ENCODE measurements at regions not wholly inside any gene's neighbourhood (a gene's known extent, or its start where the extent isn't known, plus 50 kb on each side); places are given as distances from the start of the nearest gene placed in this dataset.
"Not testable (repeated sequence)": the region's sequence is repeated elsewhere in the genome, so short reads cannot be mapped to it uniquely, and the experiment has no call there.

DNA sequence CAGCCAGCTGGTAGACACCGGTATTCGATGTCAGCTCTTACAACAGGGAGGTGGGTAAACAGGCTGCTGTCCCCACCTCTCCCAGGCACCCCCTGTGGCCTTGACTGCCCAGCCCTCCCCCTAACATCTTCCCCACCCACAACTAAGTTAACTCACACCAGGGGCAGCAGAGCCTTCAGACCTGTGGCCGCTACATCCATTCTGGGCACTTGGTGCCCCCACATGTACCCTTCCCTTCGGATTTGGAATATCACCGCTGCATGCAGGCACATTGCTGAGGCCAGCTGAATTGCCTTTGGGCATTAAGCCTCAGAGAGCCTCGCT lies 130.3 kb downstream of the MYCN start:
- DNase-seq = no peak

DNA sequence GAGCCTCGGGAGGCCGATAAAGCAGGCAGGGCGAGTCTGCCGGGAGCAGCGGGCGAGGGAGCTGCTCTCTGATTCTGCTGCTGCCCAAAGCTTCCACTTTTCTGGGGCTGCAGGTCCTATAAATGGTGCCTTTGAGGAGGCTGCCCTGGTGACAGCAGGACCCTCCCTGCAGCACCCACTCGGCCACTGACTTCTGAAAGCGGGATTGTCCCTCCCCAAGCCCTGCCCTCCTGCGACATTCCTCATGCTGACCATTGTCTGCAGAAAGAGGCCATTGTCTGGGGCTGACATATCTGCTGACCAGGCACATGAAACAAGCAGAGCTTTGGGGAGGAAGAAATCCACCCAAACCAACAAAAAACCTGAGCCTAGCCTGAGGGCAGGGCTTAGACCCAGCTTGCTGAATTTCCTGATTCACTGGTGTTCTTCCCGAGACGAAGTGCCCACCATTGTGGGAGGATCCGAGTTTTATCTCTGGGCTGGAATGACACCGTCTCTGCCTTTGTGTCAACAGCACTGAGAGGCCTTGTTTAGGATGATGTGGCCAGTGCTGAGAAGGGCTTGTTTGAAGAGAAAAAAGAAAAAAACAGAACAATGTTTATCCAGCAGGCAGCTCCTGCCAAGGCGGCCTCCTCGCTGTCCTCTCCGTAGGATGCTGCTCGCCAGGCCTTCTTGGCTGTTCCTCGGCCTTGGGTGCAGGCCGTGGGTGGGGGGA lies 129.7 kb downstream of the MYCN start:
- no peak for DNase-seq

DNA sequence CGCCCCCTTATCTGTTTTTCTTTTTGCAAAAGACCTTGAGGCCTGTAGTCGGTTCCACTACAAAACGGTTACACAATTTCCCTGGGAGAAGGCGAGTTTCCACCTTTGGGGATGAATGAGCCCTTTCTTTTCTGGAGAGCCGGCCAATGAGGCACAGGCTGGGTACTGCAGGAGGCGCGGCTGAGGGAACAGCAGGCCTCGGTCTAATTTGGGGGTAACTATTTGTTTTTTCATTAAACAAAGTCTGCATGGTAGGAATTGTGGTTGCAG lies 129.2 kb downstream of the MYCN start:
- no peak for DNase-seq

DNA sequence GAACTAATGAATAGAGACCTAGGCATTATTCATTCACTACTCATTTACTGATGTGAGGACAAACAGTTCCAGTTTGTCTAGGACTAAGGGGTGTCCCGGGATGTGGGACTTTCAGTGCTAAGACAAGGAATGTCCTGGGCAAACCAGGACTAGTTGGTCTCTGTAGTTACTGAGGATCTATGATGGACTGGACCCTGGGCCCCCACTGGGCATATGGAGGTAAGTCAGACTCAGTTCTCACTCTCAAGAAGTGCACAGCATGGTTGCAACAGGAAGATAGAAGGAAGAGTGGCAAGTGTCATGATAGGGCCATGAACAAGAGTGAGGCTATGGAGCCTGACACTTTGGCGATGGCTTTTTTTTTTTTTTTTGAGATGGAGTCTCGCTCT lies 128.2 kb downstream of the MYCN start:
- no peak for DNase-seq

DNA sequence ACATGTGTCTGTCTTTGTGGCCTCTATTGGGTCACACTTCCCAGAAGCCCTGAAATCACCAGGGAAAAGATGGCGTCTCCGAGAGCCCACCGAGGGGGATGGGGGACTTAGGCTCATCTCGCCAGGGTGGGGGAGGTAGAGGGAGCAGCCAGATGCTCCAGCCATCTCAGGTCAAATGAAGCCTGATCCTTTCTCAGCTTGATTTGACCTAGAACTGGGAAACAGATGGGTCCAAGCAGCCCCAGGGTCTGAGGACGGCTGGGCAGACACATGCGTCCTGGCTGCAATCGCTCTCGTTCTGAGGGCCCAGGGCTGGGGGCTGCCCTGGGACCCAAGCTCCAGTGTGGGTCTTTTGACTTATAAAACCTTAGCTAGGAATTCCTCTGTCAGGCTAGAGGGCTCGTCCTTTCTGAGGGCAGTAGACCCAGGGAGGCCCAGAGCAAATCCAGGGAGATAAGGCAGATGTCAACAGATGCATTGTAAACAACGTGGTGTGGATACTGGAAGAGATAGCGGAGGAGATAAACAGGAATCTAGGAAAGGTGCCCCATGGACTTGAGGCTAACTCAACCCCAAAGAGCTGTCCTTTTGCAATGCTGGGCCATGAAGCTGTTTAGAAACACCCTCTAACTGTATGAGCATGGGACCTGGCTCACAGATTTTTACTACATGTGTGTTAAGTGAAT lies 127.7 kb downstream of the MYCN start:
- DNase-seq = no peak

DNA sequence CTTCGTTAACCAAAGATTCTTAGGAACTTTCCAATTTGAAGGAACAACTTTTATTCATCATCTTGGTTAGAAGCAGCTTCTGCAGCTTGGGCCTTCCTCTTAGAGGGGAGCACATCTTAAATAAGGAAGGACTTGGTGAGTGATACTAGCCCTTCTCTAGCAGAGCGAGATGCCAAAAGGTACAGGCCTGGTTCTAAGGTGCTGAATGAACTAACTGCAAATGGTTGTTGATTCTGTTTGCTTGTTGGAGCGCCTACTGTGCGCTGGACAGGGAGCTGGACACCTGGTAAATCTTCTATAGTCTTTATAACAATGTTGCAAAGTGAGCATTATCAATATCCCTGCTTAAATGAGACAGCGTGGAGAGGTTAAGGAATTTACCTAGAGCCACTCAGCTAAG lies 127.1 kb downstream of the MYCN start:
- DNase-seq = no peak

DNA sequence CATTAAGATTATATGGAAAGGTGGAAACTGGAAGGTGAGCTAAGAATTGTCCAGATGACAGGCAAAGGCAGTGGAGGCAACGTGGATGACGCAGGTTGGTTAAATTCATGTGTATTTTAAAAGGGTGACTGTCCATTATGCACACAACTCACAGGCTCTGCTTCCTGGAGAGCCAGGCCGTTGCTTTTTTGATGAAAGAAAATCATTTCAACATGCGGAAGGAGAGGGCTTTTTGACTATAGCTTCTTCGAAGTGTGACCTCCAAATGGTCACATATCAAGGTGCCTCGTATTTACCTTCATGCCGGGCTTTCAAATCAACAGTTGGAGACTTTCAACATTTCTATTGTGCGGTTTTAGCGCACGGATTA lies 126.7 kb downstream of the MYCN start:
- DNase-seq = no peak

DNA sequence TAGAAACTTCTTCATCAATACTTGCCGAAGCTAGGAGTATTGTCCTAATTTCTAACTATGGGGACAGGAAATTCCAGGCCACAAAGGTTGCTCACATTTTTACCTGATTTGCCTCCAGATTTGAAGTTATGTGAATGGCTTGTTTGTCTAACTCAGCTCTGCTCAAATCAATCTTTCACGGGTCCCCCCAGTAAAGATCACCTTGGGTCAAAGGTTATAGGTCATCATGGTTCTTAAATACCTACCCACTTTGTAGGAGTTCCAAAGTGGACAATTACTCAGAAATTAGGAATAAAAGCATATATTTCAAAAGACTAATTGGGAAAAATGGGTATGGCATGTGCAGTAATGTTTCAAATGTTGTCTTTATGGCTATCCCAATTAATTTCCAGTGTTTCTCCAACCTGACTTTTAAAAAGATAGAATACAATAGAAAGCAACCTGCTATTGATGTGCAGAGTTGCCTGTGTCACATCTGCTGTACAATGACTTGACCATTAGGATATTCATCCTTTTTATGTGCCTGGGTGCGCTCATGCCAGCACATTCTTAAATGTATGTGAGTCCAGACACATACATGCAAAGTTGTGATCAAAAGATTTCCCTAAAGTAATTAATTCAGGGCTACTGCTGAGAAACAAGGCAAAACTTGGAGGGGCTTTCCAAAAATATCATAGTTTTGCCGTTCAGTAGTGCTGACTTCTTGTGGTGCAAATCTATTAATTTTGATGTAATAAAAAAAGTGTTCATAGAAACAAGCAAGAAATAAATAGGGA lies 126.1 kb downstream of the MYCN start:
- no peak for DNase-seq

DNA sequence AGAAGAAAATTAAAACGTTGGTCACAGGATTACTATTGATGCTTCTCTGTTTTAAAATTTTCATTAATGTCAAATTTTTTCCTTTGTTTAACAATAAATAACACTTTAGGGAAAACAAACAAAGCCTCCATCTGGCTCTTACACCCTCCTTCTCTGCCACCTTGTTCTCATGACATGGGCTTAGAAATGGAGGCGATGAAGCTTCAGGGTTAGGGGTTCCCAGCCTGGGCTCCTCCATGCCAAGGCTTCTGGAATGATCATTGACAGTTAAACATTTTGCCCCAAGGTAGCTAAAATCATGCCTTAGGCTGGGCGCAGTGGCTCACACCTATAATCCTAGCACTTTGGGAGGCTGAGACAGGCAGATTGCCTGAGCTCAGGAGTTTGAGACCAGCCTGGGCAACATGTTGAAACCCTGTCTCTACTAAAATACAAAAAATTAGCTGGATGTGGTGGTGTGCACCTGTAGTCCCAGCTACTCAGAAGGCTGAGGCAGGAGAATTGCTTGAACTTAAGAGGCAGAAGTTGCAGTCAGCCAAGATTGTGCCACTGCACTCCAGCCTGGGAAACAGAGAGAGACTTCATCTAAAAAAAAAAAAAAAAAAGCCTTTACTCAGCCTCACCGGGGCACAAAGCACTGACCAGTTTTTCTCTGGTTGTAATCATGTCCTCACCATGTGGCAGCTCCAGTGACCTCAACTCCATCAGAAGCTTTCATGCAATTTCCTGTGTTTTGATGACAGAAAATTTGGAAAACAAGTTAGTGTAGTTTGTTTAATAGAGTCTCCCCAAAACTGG lies 125.1 kb downstream of the MYCN start:
- DNase-seq = not testable (repeated sequence)

DNA sequence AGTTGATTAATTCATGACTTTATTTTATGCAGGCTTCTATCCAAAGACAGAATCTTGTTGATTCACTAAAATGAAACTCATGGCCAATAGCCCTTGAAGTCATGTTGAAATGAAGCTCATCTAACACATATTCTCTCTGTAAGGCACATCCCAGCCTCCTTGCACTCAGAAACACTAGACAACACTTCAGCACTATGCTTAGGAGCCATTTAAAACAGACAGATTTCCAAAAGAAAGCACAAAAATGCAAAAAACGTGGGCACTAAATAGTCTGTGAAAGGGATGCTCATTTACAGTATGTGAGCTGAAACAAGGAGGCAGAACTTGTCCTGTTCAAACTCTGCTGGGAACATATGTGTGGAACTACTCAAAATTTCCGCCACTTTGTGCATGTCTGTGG lies 124.4 kb downstream of the MYCN start:
- DNase-seq = no peak

DNA sequence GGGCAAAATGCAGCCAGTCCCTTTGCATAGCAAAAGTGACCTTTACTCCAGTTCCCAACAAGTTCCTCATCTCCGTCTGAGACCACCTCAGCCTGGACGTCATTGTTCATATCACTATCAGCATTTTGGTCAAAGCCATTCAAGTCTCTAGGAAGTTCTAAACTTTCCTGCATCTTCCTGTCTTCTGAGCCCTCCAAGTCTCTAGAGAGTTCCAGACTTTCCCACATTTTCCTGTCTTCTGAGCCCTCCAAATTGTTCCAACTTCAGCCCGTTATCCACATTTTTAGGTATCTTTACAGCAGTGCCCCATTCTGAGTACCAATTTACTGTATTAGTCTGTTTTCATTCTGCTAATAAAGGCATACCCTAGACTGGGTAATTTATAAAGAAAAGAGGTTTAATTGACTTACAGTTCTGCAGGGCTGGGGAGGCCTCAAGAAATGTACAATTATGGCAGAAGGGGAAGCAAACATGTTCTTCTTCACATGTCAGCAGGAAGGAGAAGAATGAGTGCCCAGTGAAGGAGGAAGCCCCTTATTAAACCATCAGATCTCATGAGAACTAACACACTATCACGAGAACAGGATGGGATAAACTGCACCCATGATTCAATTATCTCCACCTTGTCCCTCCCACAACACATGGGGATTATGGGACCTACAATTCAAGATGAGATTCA lies 123.7 kb downstream of the MYCN start:
- DNase-seq = no peak

DNA sequence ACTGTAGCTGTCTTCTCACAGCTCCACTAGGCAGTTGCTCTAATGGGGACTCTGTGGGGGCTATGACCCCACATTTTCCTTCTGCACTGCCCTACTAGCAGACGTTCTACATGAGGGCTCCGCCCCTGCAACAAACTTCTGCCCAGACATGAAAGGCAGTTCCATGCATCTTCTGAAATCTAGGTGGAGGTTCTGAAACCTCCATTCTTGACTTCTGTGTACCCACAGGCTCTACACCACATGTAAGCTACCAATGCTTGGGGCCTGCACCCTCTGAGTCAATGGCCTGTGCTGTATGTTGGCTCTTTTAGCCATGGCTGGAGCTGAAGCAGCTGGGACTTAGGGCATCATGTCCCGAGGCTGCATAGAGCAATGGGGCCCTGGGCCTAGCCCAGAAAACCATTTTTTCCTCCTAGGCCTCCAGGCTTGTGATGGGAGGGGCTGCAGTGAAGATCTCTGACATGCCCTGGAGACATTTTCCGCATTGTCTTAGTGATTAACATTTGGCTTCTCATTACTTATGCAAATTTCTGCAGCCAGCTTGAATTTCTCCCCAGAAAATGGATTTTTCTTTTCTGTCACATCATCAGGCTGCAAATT lies 123.0 kb downstream of the MYCN start:
- DNase-seq = no peak

DNA sequence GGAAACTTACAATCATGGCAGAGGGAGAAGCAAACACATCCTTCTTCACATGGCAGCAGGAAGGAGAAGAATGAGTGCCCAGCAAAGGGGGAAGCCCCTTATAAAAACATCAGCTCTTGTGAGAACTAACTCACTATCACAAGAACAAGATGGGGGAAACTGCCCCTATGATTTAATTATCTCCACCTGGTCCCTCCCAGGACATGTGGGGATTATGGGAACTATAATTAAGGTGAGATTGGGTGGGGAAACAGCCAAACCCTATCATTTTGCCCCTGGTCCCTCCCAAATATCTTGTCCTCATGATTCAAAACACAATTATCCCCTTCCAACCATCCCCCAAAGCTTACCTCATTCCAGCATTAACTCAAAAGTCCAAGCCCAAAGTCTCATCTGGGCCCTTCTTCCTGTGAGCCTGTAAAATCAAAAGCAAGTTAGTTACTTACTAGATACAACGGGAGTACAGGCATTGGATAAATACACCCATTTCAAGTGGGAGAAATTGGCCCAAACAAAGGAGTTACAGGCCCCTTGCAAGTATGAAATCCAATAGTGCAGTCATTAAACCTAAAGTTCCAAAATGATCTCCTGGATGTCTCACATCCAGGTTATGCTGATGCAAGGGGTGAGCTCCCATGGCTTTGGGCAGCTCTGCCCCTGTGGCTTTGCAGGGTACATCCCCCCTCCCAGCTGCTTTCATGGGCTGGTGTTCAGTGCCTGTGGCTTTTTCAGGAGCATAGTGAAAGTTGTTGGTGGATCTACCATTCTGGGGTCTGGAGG lies 122.3 kb downstream of the MYCN start:
- no peak for DNase-seq

DNA sequence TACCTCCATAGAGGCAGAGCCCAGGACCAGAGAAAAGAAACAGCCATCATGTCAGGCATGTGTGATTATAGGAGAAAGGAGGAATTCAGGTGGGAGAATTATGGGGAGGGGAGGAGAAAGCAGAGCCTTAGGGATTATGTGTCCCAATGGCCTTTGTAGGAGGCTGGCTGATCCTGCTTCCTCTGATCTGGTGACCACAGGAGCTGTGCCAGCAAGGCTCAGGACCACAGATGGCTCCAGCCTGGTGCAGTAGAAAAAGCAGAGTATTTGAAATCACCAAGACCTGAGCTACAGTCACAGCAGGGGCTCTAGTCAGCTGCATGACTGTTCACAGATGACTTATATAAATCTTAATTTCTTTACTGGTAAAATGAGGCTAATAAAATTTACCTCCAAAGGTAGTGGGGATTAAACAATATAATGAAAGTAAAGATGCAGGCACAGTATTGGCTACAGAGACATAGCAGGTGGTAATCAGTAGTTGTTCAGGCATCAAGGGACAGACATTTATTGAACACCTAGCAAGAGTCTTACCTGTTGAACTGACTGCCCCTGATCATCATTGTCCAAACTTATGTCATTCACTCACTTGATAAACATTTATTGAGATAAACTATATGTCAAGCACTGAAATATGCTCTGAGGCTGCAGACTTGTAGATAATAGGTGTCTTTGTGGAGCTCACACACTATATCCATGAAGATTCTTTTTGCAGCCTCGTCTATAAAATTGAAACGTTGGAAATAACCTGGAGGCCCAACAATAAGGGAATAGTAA lies 121.3 kb downstream of the MYCN start:
- DNase-seq = no peak

DNA sequence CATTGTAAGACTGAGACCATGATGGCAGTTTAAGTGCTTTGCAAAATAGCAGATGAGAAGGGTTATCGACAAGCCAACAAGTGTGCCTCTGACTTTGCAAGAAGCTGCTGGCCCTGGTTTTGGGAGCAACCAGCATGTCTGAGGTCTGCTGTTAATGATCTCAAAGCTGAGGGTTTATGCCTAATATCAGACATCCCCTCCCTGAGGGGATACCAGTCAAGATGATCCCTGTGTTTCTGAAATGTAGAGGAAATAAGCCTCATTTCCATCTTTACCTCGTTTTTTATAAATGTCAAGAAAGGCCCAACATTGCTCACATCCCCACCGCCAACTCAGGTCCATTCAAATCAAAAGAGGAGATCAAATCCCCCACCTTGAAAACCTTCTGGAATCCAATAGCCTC lies 120.6 kb downstream of the MYCN start:
- DNase-seq = no peak

DNA sequence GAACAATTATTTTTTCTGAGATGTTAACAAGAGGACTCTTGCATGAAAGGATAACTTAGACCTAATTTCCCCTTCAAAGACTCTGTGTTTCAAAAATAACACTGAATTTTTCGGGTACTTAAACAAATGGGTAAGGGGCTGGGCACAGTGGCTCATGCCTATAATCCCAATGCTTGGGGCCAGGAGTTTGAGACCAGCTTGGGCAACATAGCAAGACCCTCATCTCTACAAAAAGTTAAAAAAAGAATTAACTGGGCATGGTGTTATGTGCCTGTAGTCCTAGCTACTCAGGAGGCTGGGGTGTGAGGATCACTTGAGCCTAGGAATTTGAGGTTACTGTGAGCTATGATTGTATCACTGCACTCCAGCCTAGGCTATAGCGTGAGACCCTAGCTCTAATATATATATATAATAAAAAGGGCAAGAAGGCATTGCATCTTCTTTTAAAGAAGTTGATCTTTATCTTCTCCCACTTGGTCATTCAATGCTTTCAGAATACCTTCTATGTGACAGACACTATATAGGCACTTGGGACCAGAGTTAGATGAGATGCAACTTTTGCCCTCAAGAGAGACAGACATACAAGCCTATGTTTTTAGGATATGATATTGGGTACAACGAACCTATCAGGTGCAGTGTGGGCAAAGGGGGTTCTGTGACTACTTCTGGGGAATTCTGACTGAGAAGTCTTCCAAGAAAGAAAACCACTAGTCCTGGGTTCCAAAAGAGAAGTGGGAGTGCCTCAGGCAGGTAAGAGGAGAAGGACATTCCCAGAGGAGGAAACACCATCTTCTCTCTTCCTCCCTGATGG lies 120.0 kb downstream of the MYCN start:
- no peak for DNase-seq

DNA sequence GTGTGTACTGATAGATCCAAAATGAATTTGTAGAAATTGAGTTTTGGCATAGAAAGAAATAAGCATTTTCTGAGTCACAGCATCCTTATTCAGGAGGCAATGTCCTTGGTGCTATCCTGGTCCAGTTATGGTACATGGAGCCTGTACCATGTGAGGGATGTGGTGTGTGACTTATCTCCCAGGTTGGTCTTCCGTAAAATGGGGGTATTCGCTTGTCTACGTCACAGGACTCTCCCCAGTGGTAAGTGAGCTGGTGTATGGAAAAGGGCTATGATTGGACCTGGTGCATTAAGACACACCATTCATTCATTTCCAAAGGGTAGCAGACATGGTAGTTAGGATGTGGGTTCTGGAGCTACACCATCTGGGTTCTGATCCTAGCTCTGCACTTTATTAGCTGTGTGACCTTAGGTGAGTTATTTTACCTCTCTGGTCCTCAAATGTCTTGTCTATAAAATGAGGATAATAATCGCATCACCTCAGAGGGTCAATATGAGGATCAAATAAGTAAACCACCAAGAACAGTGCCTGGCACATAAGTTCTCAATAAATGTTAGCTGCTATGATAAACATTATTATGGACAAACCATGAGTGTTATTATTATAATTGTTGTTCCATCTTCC lies 119.2 kb downstream of the MYCN start:
- DNase-seq = no peak

DNA sequence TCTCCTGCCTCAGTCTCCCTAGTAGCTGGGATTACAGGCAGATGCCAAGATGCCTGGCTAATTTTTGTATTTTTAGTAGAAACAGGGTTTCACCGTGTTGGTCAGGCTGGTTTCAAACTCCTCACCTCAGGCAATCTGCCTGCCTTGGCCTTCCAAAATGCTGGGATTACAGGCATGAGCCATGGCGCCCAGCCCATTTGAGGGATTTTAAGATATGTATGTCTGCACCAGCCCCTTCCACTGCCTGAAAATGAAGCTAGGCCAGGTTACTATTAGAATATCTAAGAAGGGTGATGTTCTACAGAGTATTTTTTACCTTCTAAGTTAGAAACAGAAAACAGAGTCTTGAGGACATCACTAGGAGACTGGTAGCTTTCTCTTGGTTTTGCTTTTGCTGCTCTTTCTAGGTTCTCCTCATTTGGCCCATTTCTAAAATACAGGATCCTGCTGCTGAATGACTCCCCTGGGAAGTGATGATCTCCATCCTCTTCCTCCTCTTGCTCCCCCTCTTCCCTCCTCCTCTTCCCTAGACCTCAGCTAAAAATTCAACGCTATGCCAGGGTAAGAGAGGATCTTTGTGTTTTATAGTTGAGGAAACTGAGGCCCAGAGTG lies 118.5 kb downstream of the MYCN start:
- DNase-seq = no peak

DNA sequence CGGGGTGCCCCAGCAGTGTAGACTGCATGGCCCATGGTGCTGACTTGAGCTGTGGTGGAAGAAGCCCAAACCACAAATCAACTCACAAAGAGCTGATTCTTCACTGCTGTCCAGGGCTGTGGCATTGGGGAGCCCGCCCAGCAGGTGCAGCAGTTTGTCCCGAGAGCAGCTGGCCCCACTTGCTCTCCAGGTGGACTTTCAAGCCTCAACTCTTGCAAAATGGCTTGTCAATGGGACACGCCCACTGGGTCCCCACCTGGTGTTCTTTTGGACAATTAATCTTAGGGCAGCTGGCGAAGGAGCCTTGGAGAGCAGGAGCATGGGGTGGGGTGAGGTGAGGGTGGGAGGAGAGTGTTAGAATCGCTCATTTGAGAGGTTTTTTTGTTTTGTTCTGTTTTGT lies 117.9 kb downstream of the MYCN start:
- DNase-seq = no peak

All from GOT3 (cell line).